WTC11 (cell line): ENCODE measurements at regions not wholly inside any gene's neighbourhood (a gene's known extent, or its start where the extent isn't known, plus 50 kb on each side); places are given as distances from the start of the nearest gene placed in this dataset.

ENCODE experiments used
- ATAC-seq: fragments of 200-7000 bp; cut with Tn5 transposase; 2 replicates; pipeline ENCODE4 v1.10.0; 2021; ENCODE audit warnings: mild to moderate bottlenecking, moderate library complexity
- CTCF ChIA-PET: fragments of 300-600 bp; sonication (Branson Sonifier 250); formaldehyde crosslinking; loops from one replicate; lab custom pipeline; 2021; ENCODE audit warnings: antibody characterized with exemption; lab: Charles Lee
- POLR2A ChIA-PET: fragments of 350-600 bp; sonication (Branson Sonifier 250); formaldehyde crosslinking; loops from one replicate; lab custom pipeline; 2021; ENCODE audit warnings: antibody characterized with exemption; lab: Charles Lee
- DNase-seq: peaks from one replicate; pipeline ENCODE4 v3.0.0; 2021; ENCODE audit warnings: low spot score
- H3K27ac Mint-ChIP-seq: 2 replicates; pipeline ENCODE4 v1.8.0; 2021; ENCODE audit warnings: mixed read lengths
- H3K27me3 Mint-ChIP-seq: 2 replicates; pipeline ENCODE4 v1.8.0; 2021; ENCODE audit warnings: low read depth, mild to moderate bottlenecking, moderate library complexity, mixed read lengths
- H3K36me3 Mint-ChIP-seq: 2 replicates; pipeline ENCODE4 v1.8.0; 2021; ENCODE audit warnings: mixed read lengths
- H3K4me1 Mint-ChIP-seq: 2 replicates; pipeline ENCODE4 v1.8.0; 2022; ENCODE audit warnings: mixed read lengths
- H3K4me3 Mint-ChIP-seq: 2 replicates; pipeline ENCODE4 v1.8.0; 2021; ENCODE audit warnings: mild to moderate bottlenecking, moderate library complexity, mixed read lengths
- H3K9me3 Mint-ChIP-seq: 2 replicates; pipeline ENCODE4 v1.8.0; 2021; ENCODE audit warnings: mixed read lengths
- ARID4B ChIP-seq: sonication (generic); formaldehyde crosslinking; IDR thresholded peaks from 2 replicates; pipeline ENCODE4 v1.8.0; 2023; ENCODE audit warnings: missing genetic modification reagents, mild to moderate bottlenecking, borderline replicate concordance
- E2F5 ChIP-seq: sonication (generic); formaldehyde crosslinking; IDR thresholded peaks from 2 replicates; pipeline ENCODE4 v1.8.1; 2022; ENCODE audit warnings: mild to moderate bottlenecking, moderate library complexity, missing genetic modification reagents
- GTF2I ChIP-seq: fragments of 250-450 bp; sonication (Bioruptor Pico); conservative IDR thresholded peaks from 2 replicates; pipeline ENCODE4 v1.4.0; 2021; ENCODE audit warnings: mild to moderate bottlenecking
- HMGA2 ChIP-seq: fragments of 250-450 bp; sonication (Bioruptor Pico); IDR thresholded peaks from 2 replicates; pipeline ENCODE4 v1.4.0; 2021; ENCODE audit warnings: mild to moderate bottlenecking, moderate library complexity
- IRF1 ChIP-seq: sonication (generic); formaldehyde crosslinking; IDR thresholded peaks from 2 replicates; pipeline ENCODE4 v1.8.0; 2023; ENCODE audit warnings: missing genetic modification reagents
- KAT7 ChIP-seq: sonication (generic); formaldehyde crosslinking; IDR thresholded peaks from 2 replicates; pipeline ENCODE4 v1.8.1; 2023; ENCODE audit warnings: missing genetic modification reagents, mild to moderate bottlenecking, borderline replicate concordance
- NFE2L1 ChIP-seq: sonication (generic); formaldehyde crosslinking; IDR thresholded peaks from 2 replicates; pipeline ENCODE4 v1.8.1; 2023; ENCODE audit warnings: missing genetic modification reagents
- NR1H2 ChIP-seq: sonication (generic); formaldehyde crosslinking; IDR thresholded peaks from 2 replicates; pipeline ENCODE4 v1.9.0; 2021; ENCODE audit warnings: mild to moderate bottlenecking, moderate library complexity, missing genetic modification reagents
- OVOL2 ChIP-seq: fragments of 250-450 bp; sonication (Bioruptor Pico); IDR thresholded peaks from 2 replicates; pipeline ENCODE4 v1.9.0; 2021; ENCODE audit warnings: mild to moderate bottlenecking, borderline replicate concordance
- PRDM15 ChIP-seq: sonication (generic); formaldehyde crosslinking; IDR thresholded peaks from 2 replicates; pipeline ENCODE4 v1.8.0; 2022; ENCODE audit warnings: missing genetic modification reagents
- STAT6 ChIP-seq: sonication (generic); formaldehyde crosslinking; conservative IDR thresholded peaks from 2 replicates; pipeline ENCODE4 v1.8.1; 2023; ENCODE audit warnings: mild to moderate bottlenecking, low read depth, missing genetic modification reagents, moderate library complexity
- TEAD1 ChIP-seq: sonication (generic); formaldehyde crosslinking; IDR thresholded peaks from 2 replicates; pipeline ENCODE4 v1.8.0; 2022; ENCODE audit warnings: mild to moderate bottlenecking, missing genetic modification reagents
- ZNF138 ChIP-seq: sonication (generic); formaldehyde crosslinking; conservative IDR thresholded peaks from 2 replicates; pipeline ENCODE4 v1.8.1; 2022; ENCODE audit warnings: mild to moderate bottlenecking, moderate library complexity, missing genetic modification reagents
- ZNF219 ChIP-seq: sonication (generic); formaldehyde crosslinking; IDR thresholded peaks from 2 replicates; pipeline ENCODE4 v1.8.0; 2023; ENCODE audit warnings: missing genetic modification reagents, mild to moderate bottlenecking, borderline replicate concordance
- ZNF232 ChIP-seq: sonication (generic); formaldehyde crosslinking; IDR thresholded peaks from 2 replicates; pipeline ENCODE4 v1.8.0; 2022; ENCODE audit warnings: mild to moderate bottlenecking, missing genetic modification reagents
- ZNF396 ChIP-seq: fragments of 250-450 bp; sonication (Bioruptor Pico); IDR thresholded peaks from 2 replicates; pipeline ENCODE4 v1.8.0; 2021; ENCODE audit warnings: mild to moderate bottlenecking, moderate library complexity, borderline replicate concordance
- ZNF512 ChIP-seq: sonication (generic); formaldehyde crosslinking; IDR thresholded peaks from 2 replicates; pipeline ENCODE4 v1.8.1; 2022; ENCODE audit warnings: missing genetic modification reagents, borderline replicate concordance
- ZSCAN18 ChIP-seq: fragments of 250-450 bp; sonication (Bioruptor Pico); IDR thresholded peaks from 2 replicates; pipeline ENCODE4 v2.1.2; 2022; ENCODE audit warnings: mild to moderate bottlenecking, moderate library complexity

- no peak for TF ChIP-seq ZSCAN18
- no peak for TF ChIP-seq IRF1
- no peak for TF ChIP-seq STAT6 (CRISPR knock-in tag)
- no peak for TF ChIP-seq NFE2L1 (CRISPR knock-in tag)
- TF ChIP-seq TEAD1 = no peak
- no peak for TF ChIP-seq ZNF232 (CRISPR knock-in tag)
- TF ChIP-seq NR1H2 (CRISPR knock-in tag) = no peak
- ChIA-PET CTCF (no interaction called here), POLR2A (no interaction called here)
- no peak for ATAC-seq
- Mint-ChIP-seq H3K27me3 (no peaks in the 10 kb centered on the region), H3K36me3 (no peaks in the 10 kb centered on the region), H3K27ac (no peak overlapping the region), H3K9me3 (no peaks in the 10 kb centered on the region), H3K4me3 (no peak overlapping the region), H3K4me1 (no peaks in the 10 kb centered on the region)
- DNase-seq = no peak
Measured at GRCh38 chr21:19695796-19696195, 1292.2 kb upstream of the TMPRSS15 start.

- CTCF ChIA-PET = no interaction called here
- ATAC-seq = no peak
- DNase-seq = no peak
- Mint-ChIP-seq H3K4me1 (no peaks in the 10 kb centered on the region), H3K4me3 (no peak overlapping the region), H3K36me3 (peaks cover 1% of the 10 kb centered on the region), H3K27me3 (no peaks in the 10 kb centered on the region), H3K27ac (no peak overlapping the region), H3K9me3 (peaks cover 5% of the 10 kb centered on the region)
- POLR2A ChIA-PET = no interaction called here
- TF ChIP-seq KAT7 (CRISPR knock-in tag) (no peak), ZNF396 (CRISPR knock-in tag) (no peak), E2F5 (CRISPR knock-in tag) (no peak), OVOL2 (no peak), PRDM15 (no peak), HMGA2 (CRISPR knock-in tag) (no peak), GTF2I (no peak), ZNF219 (CRISPR knock-in tag) (no peak), NFE2L1 (CRISPR knock-in tag) (no peak), IRF1 (no peak), ARID4B (CRISPR knock-in tag) (no peak), ZNF512 (CRISPR knock-in tag) (no peak), ZNF138 (CRISPR knock-in tag) (no peak)
Measured at GRCh38 chr21:19700476-19700875, 1296.9 kb upstream of the TMPRSS15 start.
